ENCODE measurements at regions not wholly inside any gene's neighbourhood (a gene's known extent, or its start where the extent isn't known, plus 50 kb on each side); places are given as distances from the start of the nearest gene placed in this dataset.

DNA sequence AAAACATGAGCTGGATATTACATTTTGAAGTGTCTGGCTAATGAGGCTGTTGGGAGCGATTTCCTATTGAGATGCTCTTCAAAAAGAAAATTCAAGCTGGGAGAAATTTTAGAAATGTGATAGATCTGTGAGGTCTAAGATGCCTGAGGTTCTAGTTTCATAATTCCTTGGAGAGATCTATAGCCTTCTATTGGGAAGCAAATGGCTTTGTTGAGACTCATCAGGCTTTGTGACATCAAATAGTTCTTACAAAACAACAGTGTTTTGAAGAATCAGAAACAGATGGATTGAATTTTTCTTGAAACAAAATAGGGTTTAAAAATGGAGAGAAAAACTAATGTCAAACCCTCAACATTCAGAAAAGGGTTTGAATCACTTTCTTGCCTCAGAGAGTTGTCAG, 292.9 kb downstream of the NNT start:
- Histone ChIP-seq H3K27me3 (ENCODE audit: insufficient read depth, low read length, poor library complexity, severe bottlenecking) (no peaks in the 10 kb centered on the region), H3K4me2 (ENCODE audit: low read depth, low read length, poor library complexity, severe bottlenecking) (no peak overlapping the region), H3F3A (ENCODE audit: low read depth) (no peaks in the 10 kb centered on the region), H3K9ac (ENCODE audit: low read depth, low read length, poor library complexity, severe bottlenecking) (no peak overlapping the region), H3K4me1 (ENCODE audit: insufficient read depth, low read length, poor library complexity, severe bottlenecking) (no peaks in the 10 kb centered on the region), H3K9me2 (replicated peaks; ENCODE audit: low read depth, low read length) (0 out of 2 replicates have a peak, but pooled peaks cover 6% of the 10 kb centered on the region), H2AFZ (ENCODE audit: low read length) (no peak overlapping the region), H4K20me1 (ENCODE audit: insufficient read depth, low read length, poor library complexity, severe bottlenecking) (no peaks in the 10 kb centered on the region), H3K36me3 (ENCODE audit: insufficient read depth, low read length) (no peaks in the 10 kb centered on the region), H3K9me3 (ENCODE audit: insufficient read depth, low read depth, low read length) (no peaks in the 10 kb centered on the region), H3K4me3 (ENCODE audit: low read length, poor library complexity, severe bottlenecking) (no peak overlapping the region), H3K79me2 (ENCODE audit: insufficient read depth, low read length) (no peaks in the 10 kb centered on the region)
- TF ChIP-seq CTCF (conservative IDR thresholded peaks at IDR 0.05; ENCODE audit: low read length): no peak
- TF ChIP-seq EZH2phosphoT487 (IDR thresholded peaks at IDR 0.05; ENCODE audit: borderline replicate concordance): no peak

DNA sequence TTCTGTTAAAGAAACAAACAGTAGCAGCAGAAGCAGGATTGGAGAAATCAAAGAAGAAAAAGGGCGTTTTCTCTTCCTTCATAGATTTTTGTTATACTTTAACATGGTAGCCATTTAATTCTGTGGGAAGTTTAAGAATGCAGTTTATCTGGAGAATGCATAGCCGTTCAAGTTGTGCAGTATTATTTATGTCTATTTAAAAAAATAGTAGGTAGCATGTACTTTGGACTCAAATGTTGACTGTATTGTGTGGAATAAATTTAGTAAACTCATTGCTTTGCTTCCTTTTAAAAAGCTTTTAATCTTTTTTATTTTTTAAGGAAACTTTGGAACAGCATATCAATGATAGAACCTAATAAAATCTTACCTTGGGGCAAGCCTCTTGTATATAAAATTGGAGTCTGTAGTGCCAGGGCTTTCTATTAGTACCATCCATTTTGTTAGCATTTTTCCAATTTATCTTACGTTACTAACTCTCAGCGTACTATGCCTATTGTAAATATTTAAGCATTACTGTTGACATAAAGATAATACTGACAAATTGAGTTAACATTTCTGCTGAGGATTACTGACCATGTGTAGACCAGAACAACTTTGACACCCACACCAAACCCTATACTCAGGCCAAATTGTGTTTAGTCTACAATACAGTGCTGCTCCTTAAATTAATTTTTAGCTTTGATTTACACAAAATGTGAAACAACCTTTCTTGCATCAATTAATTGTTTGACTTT, 291.1 kb downstream of the NNT start:
- Histone ChIP-seq H3K27me3 (ENCODE audit: insufficient read depth, low read length, poor library complexity, severe bottlenecking) (no peaks in the 10 kb centered on the region), H4K20me1 (ENCODE audit: insufficient read depth, low read length, poor library complexity, severe bottlenecking) (no peaks in the 10 kb centered on the region), H3K9ac (ENCODE audit: low read depth, low read length, poor library complexity, severe bottlenecking) (no peak overlapping the region), H3K4me1 (ENCODE audit: insufficient read depth, low read length, poor library complexity, severe bottlenecking) (no peaks in the 10 kb centered on the region), H3K36me3 (ENCODE audit: insufficient read depth, low read length) (no peaks in the 10 kb centered on the region), H3K79me2 (ENCODE audit: insufficient read depth, low read length) (no peaks in the 10 kb centered on the region), H2AFZ (ENCODE audit: low read length) (no peak overlapping the region), H3K9me3 (ENCODE audit: insufficient read depth, low read depth, low read length) (no peaks in the 10 kb centered on the region), H3K9me2 (replicated peaks; ENCODE audit: low read depth, low read length) (0 out of 2 replicates have a peak, but pooled peaks cover 6% of the 10 kb centered on the region), H3F3A (ENCODE audit: low read depth) (no peaks in the 10 kb centered on the region), H3K4me2 (ENCODE audit: low read depth, low read length, poor library complexity, severe bottlenecking) (no peak overlapping the region), H3K4me3 (ENCODE audit: low read length, poor library complexity, severe bottlenecking) (no peak overlapping the region)
- TF ChIP-seq CTCF (conservative IDR thresholded peaks at IDR 0.05; ENCODE audit: low read length): no peak
- no peak for TF ChIP-seq EZH2phosphoT487 (IDR thresholded peaks at IDR 0.05; ENCODE audit: borderline replicate concordance)

DNA sequence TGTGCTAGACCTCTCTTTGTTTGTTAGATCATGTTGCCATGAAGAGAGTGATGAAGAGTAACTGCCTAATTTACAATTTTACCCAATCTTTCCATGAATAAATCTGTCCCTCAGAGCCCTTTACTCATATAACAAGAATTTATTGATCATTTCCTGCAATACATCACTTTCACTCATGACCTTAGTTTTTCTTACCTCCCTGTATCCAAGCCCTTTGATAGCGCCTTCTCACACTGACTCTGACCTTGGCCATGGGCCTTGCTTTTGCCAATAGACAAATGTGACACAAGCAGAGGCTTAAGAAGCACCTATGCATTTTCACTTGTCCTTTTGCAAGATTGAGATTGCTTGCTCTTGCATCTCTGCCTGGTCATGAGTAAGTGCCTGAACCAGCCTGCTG, 288.1 kb downstream of the NNT start:
- Histone ChIP-seq H4K20me1 (ENCODE audit: insufficient read depth, low read length, poor library complexity, severe bottlenecking) (no peaks in the 10 kb centered on the region), H3K27me3 (ENCODE audit: insufficient read depth, low read length, poor library complexity, severe bottlenecking) (no peaks in the 10 kb centered on the region), H3K79me2 (ENCODE audit: insufficient read depth, low read length) (no peaks in the 10 kb centered on the region), H3F3A (ENCODE audit: low read depth) (no peaks in the 10 kb centered on the region), H3K9me3 (ENCODE audit: insufficient read depth, low read depth, low read length) (no peaks in the 10 kb centered on the region), H3K4me1 (ENCODE audit: insufficient read depth, low read length, poor library complexity, severe bottlenecking) (no peaks in the 10 kb centered on the region), H3K4me3 (ENCODE audit: low read length, poor library complexity, severe bottlenecking) (no peak overlapping the region), H3K9me2 (replicated peaks; ENCODE audit: low read depth, low read length) (0 out of 2 replicates have a peak, but pooled peaks cover 3% of the 10 kb centered on the region), H2AFZ (ENCODE audit: low read length) (no peak overlapping the region), H3K9ac (ENCODE audit: low read depth, low read length, poor library complexity, severe bottlenecking) (no peak overlapping the region), H3K4me2 (ENCODE audit: low read depth, low read length, poor library complexity, severe bottlenecking) (no peak overlapping the region), H3K36me3 (ENCODE audit: insufficient read depth, low read length) (no peaks in the 10 kb centered on the region)
- TF ChIP-seq CTCF (conservative IDR thresholded peaks at IDR 0.05; ENCODE audit: low read length): no peak
- no peak for TF ChIP-seq EZH2phosphoT487 (IDR thresholded peaks at IDR 0.05; ENCODE audit: borderline replicate concordance)

Data from Loucy (cell line).